NCI-H526 treated with DMSO at 0.1 percent for 48 hours (cell line): ENCODE measurements at regions not wholly inside any gene's neighbourhood (a gene's known extent, or its start where the extent isn't known, plus 50 kb on each side); places are given as distances from the start of the nearest gene placed in this dataset.

Experiments
- DNase-seq: peaks from one replicate; lab custom pipeline; 2025; lab: John Stamatoyannopoulos, UW

- no peak for DNase-seq
These were observed 208.9 kb upstream of the SLC10A2 start for GRCh38 chr13:103275081-103275480.

GRCh38 chr13:103273825-103274224, 207.6 kb upstream of the SLC10A2 start:
- DNase-seq, result no peak

- DNase-seq, result no peak
These were observed 206.6 kb upstream of the SLC10A2 start for GRCh38 chr13:103272770-103273169.

GRCh38 chr13:103263448-103263847, 197.2 kb upstream of the SLC10A2 start:
- DNase-seq, result no peak

- DNase-seq, result no peak
These were observed 189.5 kb upstream of the SLC10A2 start for GRCh38 chr13:103255587-103256301.

- no peak for DNase-seq
These were observed 183.9 kb upstream of the SLC10A2 start for GRCh38 chr13:103250071-103250470.

GRCh38 chr13:103246581-103247200, 180.5 kb upstream of the SLC10A2 start:
- DNase-seq, result no peak

GRCh38 chr13:103243495-103243894, 177.3 kb upstream of the SLC10A2 start:
- no peak for DNase-seq

- no peak for DNase-seq
These were observed 172.2 kb upstream of the SLC10A2 start for GRCh38 chr13:103238441-103238840.

GRCh38 chr13:103236213-103236612, 170.0 kb upstream of the SLC10A2 start:
- no peak for DNase-seq

- DNase-seq, result no peak
These were observed 163.5 kb upstream of the SLC10A2 start for GRCh38 chr13:103229674-103230073.

GRCh38 chr13:103224804-103225203, 158.6 kb upstream of the SLC10A2 start:
- no peak for DNase-seq

- no peak for DNase-seq
These were observed 156.5 kb upstream of the SLC10A2 start for GRCh38 chr13:103222683-103223082.

GRCh38 chr13:103218253-103218652, 152.0 kb upstream of the SLC10A2 start:
- no peak for DNase-seq

GRCh38 chr13:103213152-103213551, 146.9 kb upstream of the SLC10A2 start:
- DNase-seq, result no peak

GRCh38 chr13:103210348-103210747, 144.1 kb upstream of the SLC10A2 start:
- no peak for DNase-seq

- no peak for DNase-seq
These were observed 137.6 kb upstream of the SLC10A2 start for GRCh38 chr13:103203735-103204330.

- DNase-seq, result no peak
These were observed 134.1 kb upstream of the SLC10A2 start for GRCh38 chr13:103200118-103200885.

GRCh38 chr13:103199380-103200088, 133.3 kb upstream of the SLC10A2 start:
- no peak for DNase-seq

GRCh38 chr13:103196356-103196755, 130.1 kb upstream of the SLC10A2 start:
- no peak for DNase-seq

- DNase-seq, result no peak
These were observed 129.5 kb upstream of the SLC10A2 start for GRCh38 chr13:103195762-103196161.

GRCh38 chr13:103194871-103195270, 128.7 kb upstream of the SLC10A2 start:
- DNase-seq, result no peak
